ENCODE measurements at regions not wholly inside any gene's neighbourhood (a gene's known extent, or its start where the extent isn't known, plus 50 kb on each side); places are given as distances from the start of the nearest gene placed in this dataset.

DNA sequence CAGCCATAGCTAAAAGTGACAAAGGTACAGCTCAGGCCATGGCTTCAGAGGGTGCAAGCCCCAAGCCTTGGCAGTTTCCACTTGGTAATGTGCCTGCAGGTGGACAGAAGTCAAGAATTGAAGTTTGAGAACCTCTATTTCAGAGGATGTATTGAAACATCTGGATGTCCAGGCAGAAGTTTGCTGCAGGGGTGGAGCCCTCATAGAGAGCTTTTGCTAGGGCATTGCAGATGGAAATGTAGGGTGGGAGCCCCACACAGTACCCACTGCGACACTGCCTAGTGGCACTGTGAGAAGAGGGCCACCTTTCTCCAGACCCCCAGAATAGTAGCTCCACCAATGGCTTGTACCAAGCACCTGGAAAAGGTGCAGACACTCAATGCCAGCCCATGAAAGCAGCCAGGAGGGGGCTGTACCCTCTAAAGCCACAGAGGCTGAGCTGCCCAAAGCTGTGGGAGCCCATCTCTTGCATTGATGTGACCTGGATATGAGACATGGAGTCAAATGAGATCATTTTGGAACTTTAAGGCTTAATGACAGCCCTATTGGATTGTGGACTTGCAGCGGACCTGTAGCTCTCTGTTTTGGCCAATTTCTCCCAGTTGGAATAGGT, 1299.4 kb upstream of the MAP3K7 start:
- TF ChIP-seq CTCF (IDR thresholded peaks at IDR 0.05; ENCODE audit: poor library complexity) (no peak), EZH2 (IDR thresholded peaks at IDR 0.05; ENCODE audit: borderline replicate concordance) (no peak)

Measured in hepatocyte (in vitro differentiated cells).